ENCODE measurements at regions not wholly inside any gene's neighbourhood (a gene's known extent, or its start where the extent isn't known, plus 50 kb on each side); places are given as distances from the start of the nearest gene placed in this dataset.

DNA sequence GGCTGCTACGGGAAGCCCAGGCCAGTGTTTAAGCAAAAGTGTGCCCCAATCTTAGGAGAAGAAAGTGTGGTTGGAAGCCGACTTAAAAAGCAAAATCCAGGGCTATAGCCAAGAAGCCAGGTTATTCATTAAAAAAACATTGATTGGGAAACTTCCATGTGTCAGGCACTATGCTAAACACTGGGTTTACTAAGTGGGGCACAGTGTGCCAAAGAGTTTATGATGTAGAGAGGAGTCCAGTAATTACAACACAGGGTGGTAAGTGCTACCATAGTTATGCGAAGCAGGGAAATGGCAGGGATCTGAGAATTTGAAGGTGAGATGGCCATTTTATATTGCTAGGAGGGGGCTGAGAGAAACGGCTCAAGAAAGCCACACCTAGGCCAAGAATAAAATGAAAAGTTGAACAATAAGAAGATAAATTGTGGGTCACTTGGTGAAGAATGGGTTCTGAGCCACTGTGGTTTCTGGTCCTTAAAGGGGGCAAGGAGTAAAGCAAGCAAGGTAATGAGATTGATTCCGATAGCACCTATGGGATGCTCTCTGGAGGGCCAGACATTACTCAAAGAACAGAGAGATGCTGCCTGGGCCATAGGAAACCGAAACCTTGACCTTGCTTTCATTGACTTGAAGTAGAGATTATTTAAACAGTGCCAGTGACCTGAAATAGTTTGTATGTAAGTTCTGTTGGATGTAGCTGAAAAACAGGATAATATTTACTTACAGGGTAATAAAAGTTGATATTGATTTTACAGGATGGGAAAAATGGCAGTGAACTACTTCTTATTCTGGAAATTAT is 177.8 kb downstream of the GIPC2 start:
- no peak overlapping the region for H3K4me3 ChIP-seq (ENCODE audit: low read length)
- ATAC-seq (no peak), DNase-seq (no peak)
- no peaks in the 10 kb centered on the region for H3K4me1 ChIP-seq (ENCODE audit: control insufficient read depth in 2 of 2, insufficient read depth in 2 of 2, low read length in 2 of 2)
- H3K36me3 ChIP-seq (ENCODE audit: control insufficient read depth in 2 of 3, insufficient read depth in 3 of 3, low read length in 3 of 3): no peaks in the 10 kb centered on the region
- H3K4me1 Mint-ChIP-seq: no peaks in the 10 kb centered on the region
- intact Hi-C loops (cut with micrococcal nuclease): no loop called here
- no peaks in the 10 kb centered on the region for H3K27me3 ChIP-seq (ENCODE audit: control insufficient read depth in 2 of 2, insufficient read depth in 2 of 2, low read length in 2 of 2)
- H3K9me3 ChIP-seq (ENCODE audit: control insufficient read depth in 2 of 3, low read length in 3 of 3): no peaks in the 10 kb centered on the region
- H3K4me3 Mint-ChIP-seq: no peak overlapping the region
- H3K27me3 Mint-ChIP-seq: peaks cover 0 to 21% (median 14%) of the 10 kb centered on the region in 5 donors
- H3K27ac Mint-ChIP-seq: no peak overlapping the region
- POLR2A ChIA-PET: no interaction called here
- peaks cover 0 to 10% (median 0%) of the 10 kb centered on the region in 11 donors for H3K9me3 Mint-ChIP-seq
- no peaks in the 10 kb centered on the region for H3K36me3 Mint-ChIP-seq
- no peak overlapping the region for H3K27ac ChIP-seq (ENCODE audit: low read depth, low read length)
- CTCF ChIA-PET: no interaction called here

DNA sequence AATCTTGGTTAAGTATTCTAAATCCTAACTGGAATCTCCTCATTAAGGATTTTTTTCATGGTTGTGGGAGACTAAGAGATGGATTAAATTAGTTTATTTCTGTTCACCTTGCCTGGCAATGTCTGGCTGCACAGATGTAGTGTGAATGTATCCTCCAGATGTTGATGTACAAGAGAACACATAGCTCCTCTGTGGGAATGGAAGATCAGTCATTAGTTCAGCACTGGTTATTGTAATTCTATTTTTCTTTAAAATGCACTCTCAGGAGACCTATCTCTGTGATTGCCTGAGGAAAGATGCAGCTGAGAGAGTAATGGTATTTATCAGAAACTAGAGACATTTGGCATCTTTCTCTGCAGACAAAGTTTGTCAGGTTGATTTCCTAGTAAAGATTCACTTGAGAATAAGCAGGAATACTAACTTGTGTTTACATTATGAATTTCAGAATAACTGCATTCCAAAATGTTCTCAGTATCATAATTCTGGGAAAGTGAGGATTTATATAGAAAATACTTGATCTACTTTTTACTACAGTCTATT is 178.6 kb downstream of the GIPC2 start:
- ChIA-PET CTCF (no interaction called here), POLR2A (no interaction called here)
- Histone ChIP-seq H3K4me1 (ENCODE audit: control insufficient read depth in 2 of 2, insufficient read depth in 2 of 2, low read length in 2 of 2) (no peaks in the 10 kb centered on the region), H3K27ac (ENCODE audit: low read depth, low read length) (no peak overlapping the region), H3K36me3 (ENCODE audit: control insufficient read depth in 2 of 3, insufficient read depth in 3 of 3, low read length in 3 of 3) (no peaks in the 10 kb centered on the region), H3K4me3 (ENCODE audit: low read length) (no peak overlapping the region), H3K9me3 (ENCODE audit: control insufficient read depth in 2 of 3, low read length in 3 of 3) (no peaks in the 10 kb centered on the region), H3K27me3 (ENCODE audit: control insufficient read depth in 2 of 2, insufficient read depth in 2 of 2, low read length in 2 of 2) (no peaks in the 10 kb centered on the region)
- Mint-ChIP-seq H3K9me3 (peaks cover 0 to 10% (median 0%) of the 10 kb centered on the region in 11 donors), H3K4me3 (no peak overlapping the region), H3K27me3 (peaks cover 0 to 27% (median 14%) of the 10 kb centered on the region in 5 donors), H3K27ac (no peak overlapping the region), H3K36me3 (no peaks in the 10 kb centered on the region), H3K4me1 (no peaks in the 10 kb centered on the region)
- intact Hi-C loops (cut with micrococcal nuclease): no loop called here
- no peak for ATAC-seq
- no peak for DNase-seq

DNA sequence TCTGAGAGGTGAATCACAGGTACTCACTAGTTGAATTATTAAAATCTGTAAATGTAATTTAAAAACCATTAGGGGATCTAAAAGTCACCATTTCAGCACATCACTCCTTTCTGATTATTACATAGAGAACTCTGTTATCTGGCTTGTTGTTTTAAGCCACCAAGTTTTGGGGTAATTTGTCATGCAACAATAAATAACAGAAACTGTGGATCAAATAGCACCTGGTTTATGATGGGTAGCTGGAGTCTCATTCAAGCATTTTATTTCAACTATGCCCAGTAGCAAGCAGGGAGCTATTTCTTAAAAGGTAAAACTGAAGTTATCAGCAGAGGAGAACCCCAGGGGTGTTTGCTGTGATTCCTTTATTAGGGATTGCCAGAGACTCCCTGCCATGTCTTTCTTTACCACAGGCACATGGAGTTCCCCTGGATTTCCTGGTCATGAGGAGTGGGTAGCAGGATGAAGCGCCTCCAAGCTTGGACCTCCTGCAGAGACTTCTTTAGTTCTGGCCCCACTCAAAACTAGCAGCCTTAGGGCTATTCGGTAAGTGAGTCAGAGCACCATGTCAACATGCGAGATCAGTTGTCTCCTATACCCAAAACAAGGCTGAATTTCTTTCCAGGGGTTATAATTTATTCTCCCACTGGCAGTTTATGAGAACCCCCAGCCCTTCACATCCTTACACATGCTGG is 179.2 kb downstream of the GIPC2 start:
- Mint-ChIP-seq H3K4me3 (no peak overlapping the region), H3K9me3 (peaks cover 0 to 10% (median 0%) of the 10 kb centered on the region in 11 donors), H3K27ac (no peak overlapping the region), H3K36me3 (no peaks in the 10 kb centered on the region), H3K27me3 (peaks cover 0 to 27% (median 14%) of the 10 kb centered on the region in 5 donors), H3K4me1 (no peaks in the 10 kb centered on the region)
- no peaks in the 10 kb centered on the region for H3K9me3 ChIP-seq (ENCODE audit: control insufficient read depth in 2 of 3, low read length in 3 of 3)
- H3K27ac ChIP-seq (ENCODE audit: low read depth, low read length): no peak overlapping the region
- H3K4me3 ChIP-seq (ENCODE audit: low read length): no peak overlapping the region
- no peaks in the 10 kb centered on the region for H3K27me3 ChIP-seq (ENCODE audit: control insufficient read depth in 2 of 2, insufficient read depth in 2 of 2, low read length in 2 of 2)
- no peaks in the 10 kb centered on the region for H3K4me1 ChIP-seq (ENCODE audit: control insufficient read depth in 2 of 2, insufficient read depth in 2 of 2, low read length in 2 of 2)
- DNase-seq (no peak), ATAC-seq (no peak)
- intact Hi-C loops (cut with micrococcal nuclease): no loop called here
- ChIA-PET CTCF (no interaction called here), POLR2A (no interaction called here)
- no peaks in the 10 kb centered on the region for H3K36me3 ChIP-seq (ENCODE audit: control insufficient read depth in 2 of 3, insufficient read depth in 3 of 3, low read length in 3 of 3)

DNA sequence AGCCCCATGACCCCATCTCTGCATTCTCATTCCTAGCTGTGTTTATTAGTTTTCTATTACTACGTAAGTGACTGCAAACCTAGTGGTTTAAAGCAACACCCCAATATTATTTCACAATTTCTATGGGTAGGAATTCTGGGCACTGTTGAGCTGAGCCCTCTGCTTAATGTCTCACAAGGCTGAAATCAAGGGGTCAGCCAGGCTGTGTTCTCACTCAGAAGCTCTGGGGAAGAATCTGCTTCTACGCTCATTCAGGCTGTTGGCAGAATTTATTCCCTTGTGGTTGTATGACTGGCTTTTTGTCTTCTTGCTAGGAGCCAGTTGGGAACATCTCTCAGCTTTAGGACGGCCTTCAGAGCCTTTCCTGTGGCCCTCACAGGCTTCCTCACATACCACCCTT is 181.0 kb downstream of the GIPC2 start:
- Mint-ChIP-seq H3K36me3 (no peaks in the 10 kb centered on the region), H3K9me3 (peaks cover 0 to 10% (median 0%) of the 10 kb centered on the region in 11 donors), H3K4me1 (no peaks in the 10 kb centered on the region), H3K27me3 (peaks cover 0 to 32% (median 22%) of the 10 kb centered on the region in 5 donors), H3K27ac (no peak overlapping the region), H3K4me3 (no peak overlapping the region)
- Histone ChIP-seq H3K4me1 (ENCODE audit: control insufficient read depth in 2 of 2, insufficient read depth in 2 of 2, low read length in 2 of 2) (no peaks in the 10 kb centered on the region), H3K36me3 (ENCODE audit: control insufficient read depth in 2 of 3, insufficient read depth in 3 of 3, low read length in 3 of 3) (no peaks in the 10 kb centered on the region), H3K27ac (ENCODE audit: low read depth, low read length) (no peak overlapping the region), H3K4me3 (ENCODE audit: low read length) (no peak overlapping the region), H3K9me3 (ENCODE audit: control insufficient read depth in 2 of 3, low read length in 3 of 3) (no peaks in the 10 kb centered on the region), H3K27me3 (ENCODE audit: control insufficient read depth in 2 of 2, insufficient read depth in 2 of 2, low read length in 2 of 2) (no peaks in the 10 kb centered on the region)
- ATAC-seq (no peak), DNase-seq (no peak)
- ChIA-PET CTCF (no interaction called here), POLR2A (no interaction called here)
- intact Hi-C loops (cut with micrococcal nuclease): no loop called here

DNA sequence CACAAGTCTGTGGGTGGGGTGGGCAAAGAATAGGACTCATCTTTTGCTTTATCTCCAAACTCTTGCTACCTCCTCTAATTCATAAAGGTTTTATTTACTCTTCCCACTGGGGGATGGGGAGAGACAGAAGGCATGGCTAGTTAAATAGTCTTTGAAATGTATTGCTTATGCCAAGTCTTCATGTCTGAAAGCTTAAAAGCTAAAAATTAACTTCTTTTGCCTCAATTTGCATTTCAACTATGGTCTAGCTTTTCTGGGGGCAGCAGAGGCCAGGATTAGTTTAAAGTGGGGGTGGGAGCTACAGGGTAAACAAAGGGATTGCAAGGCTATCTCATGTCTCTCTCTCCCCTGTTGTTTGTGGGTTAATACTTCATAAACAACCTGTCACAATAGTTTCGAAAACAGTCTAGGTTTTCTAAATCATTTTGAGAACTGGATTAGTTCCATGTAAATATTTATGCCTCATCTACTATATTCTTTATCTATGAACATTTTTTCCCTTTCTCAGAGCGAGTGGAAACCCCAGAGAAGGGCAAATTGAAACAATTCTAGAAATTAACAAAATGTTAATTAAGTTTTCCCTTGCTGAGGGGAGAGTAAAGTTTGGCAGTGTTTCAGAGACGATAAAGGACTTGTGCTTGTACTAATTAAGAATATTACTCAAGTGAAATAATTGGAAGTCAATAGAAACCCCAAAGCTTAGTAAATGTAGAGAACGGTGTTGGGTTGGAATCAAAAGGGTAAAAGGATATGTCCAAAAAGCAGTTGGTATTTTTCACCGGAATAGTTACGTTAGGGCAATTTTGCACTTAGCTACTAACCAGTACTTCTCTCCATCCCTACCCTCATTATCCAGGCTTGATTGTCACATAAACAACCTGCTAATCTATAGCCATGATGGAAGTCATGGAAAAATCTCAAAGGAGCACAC is 182.2 kb downstream of the GIPC2 start:
- H3K9me3 Mint-ChIP-seq: peaks cover 0 to 10% (median 0%) of the 10 kb centered on the region in 11 donors
- intact Hi-C loops (cut with micrococcal nuclease): no loop called here
- POLR2A ChIA-PET: no interaction called here

DNA sequence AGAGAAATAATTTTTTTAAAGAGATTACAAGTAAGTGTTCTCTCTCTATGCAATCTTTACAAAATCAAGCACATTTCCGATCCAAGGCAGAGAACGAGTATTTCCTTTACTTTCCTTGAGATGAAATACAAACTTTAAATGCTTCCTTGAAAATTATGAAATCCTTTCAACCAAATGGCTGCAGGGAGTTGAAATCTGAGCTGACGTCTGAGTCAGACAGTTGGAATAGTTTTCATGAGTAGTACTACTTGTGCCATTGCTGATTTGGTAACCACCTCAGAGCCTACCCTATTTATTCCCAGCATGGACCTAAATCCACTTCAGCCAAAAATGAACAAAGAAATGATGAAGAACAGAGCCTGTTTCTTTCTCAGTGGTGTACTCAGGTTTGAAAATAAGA is 183.6 kb downstream of the GIPC2 start:
- Mint-ChIP-seq H3K4me3 (no peak overlapping the region), H3K36me3 (no peaks in the 10 kb centered on the region), H3K27me3 (peaks cover 0 to 28% (median 15%) of the 10 kb centered on the region in 5 donors), H3K9me3 (peaks cover 0 to 6% (median 0%) of the 10 kb centered on the region in 11 donors), H3K27ac (no peak overlapping the region), H3K4me1 (no peaks in the 10 kb centered on the region)
- ChIA-PET POLR2A (no interaction called here), CTCF (no interaction called here)
- ATAC-seq (no peak), DNase-seq (no peak)
- Histone ChIP-seq H3K27ac (ENCODE audit: low read depth, low read length) (no peak overlapping the region), H3K4me3 (ENCODE audit: low read length) (no peak overlapping the region), H3K9me3 (ENCODE audit: control insufficient read depth in 2 of 3, low read length in 3 of 3) (no peaks in the 10 kb centered on the region), H3K4me1 (ENCODE audit: control insufficient read depth in 2 of 2, insufficient read depth in 2 of 2, low read length in 2 of 2) (no peaks in the 10 kb centered on the region), H3K27me3 (ENCODE audit: control insufficient read depth in 2 of 2, insufficient read depth in 2 of 2, low read length in 2 of 2) (no peaks in the 10 kb centered on the region), H3K36me3 (ENCODE audit: control insufficient read depth in 2 of 3, insufficient read depth in 3 of 3, low read length in 3 of 3) (no peaks in the 10 kb centered on the region)
- intact Hi-C loops (cut with micrococcal nuclease): no loop called here

More for the DNA sequence above, 182.2 kb downstream of the GIPC2 start:
- H3K4me1 Mint-ChIP-seq: no peaks in the 10 kb centered on the region
- CTCF ChIA-PET: no interaction called here
- H3K36me3 ChIP-seq (ENCODE audit: control insufficient read depth in 2 of 3, insufficient read depth in 3 of 3, low read length in 3 of 3): no peaks in the 10 kb centered on the region
- H3K9me3 ChIP-seq (ENCODE audit: control insufficient read depth in 2 of 3, low read length in 3 of 3): no peaks in the 10 kb centered on the region
- no peak overlapping the region for H3K27ac Mint-ChIP-seq
- H3K27ac ChIP-seq (ENCODE audit: low read depth, low read length): no peak overlapping the region
- DNase-seq: no peak
- no peaks in the 10 kb centered on the region for H3K27me3 ChIP-seq (ENCODE audit: control insufficient read depth in 2 of 2, insufficient read depth in 2 of 2, low read length in 2 of 2)
- no peak for ATAC-seq
- H3K36me3 Mint-ChIP-seq: no peaks in the 10 kb centered on the region
- H3K4me3 ChIP-seq (ENCODE audit: low read length): no peak overlapping the region
- H3K4me3 Mint-ChIP-seq: no peak overlapping the region
- no peaks in the 10 kb centered on the region for H3K4me1 ChIP-seq (ENCODE audit: control insufficient read depth in 2 of 2, insufficient read depth in 2 of 2, low read length in 2 of 2)
- peaks cover 0 to 40% (median 20%) of the 10 kb centered on the region in 5 donors for H3K27me3 Mint-ChIP-seq

Data from naive thymus-derived CD4-positive, alpha-beta T cell (primary cell).